HepG2 (cell line): ENCODE measurements at regions not wholly inside any gene's neighbourhood (a gene's known extent, or its start where the extent isn't known, plus 50 kb on each side); places are given as distances from the start of the nearest gene placed in this dataset.

Source experiments
- ATAC-seq: fragments of 200-7000 bp; cut with Tn5 transposase; 3 replicates; pipeline ENCODE4 v1.9.1; 2020; ENCODE audit warnings: mild to moderate bottlenecking, moderate library complexity
- BruUV-seq: library from RNA; stranded (reverse); fragments of 400-500 nt; replicated peaks from 2 replicates; lab custom pipeline; 2021; lab: Mats Ljungman, UMichigan
- CTCF ChIA-PET: fragments of 300-600 bp; formaldehyde crosslinking; extraction: SDS; loops from one replicate; lab custom pipeline; 2021; ENCODE audit warnings: low total read pairs, inconsistent platforms, low intra/inter-chr PET ratio; lab: Yijun Ruan, JAX
- POLR2A ChIA-PET: fragments of 350-600 bp; sonication (Branson Sonifier 250); formaldehyde crosslinking; loops from one replicate; lab custom pipeline; 2020; ENCODE audit warnings: antibody characterized with exemption, inconsistent platforms; lab: Yijun Ruan, JAX
- DNase-seq: peaks from one replicate; pipeline ENCODE4 v3.0.0-alpha.2; 2015; ENCODE audit warnings: low spot score
- FAIRE-seq: peaks from 3 replicates; lab custom pipeline; 2011; peaks lifted over from hg19 to GRCh38; lab: Jason Lieb, UNC
- H2AFZ ChIP-seq: one replicate; pipeline ENCODE4 v1.6.1; 2011; ENCODE audit warnings: low read length, inconsistent platforms
- H3K27ac ChIP-seq: fragments of 300-600 bp; 3 replicates; pipeline ENCODE4 v1.8.0; 2011; ENCODE audit warnings: mixed run types, mild to moderate bottlenecking, mixed read lengths, low read length, inconsistent platforms; ENCODE audit not compliant: insufficient read depth; ENCODE audit errors: extremely low read length
- H3K27me3 ChIP-seq, 2 experiments: fragments of 200-600 bp in 1 of 2; 2 replicates in 1 of 2; 3 replicates in 1 of 2; pipeline versions ENCODE4 v1.6.0 to v1.8.0; 2011; ENCODE audit warnings: low read length in 2 of 2, mild to moderate bottlenecking in 2 of 2, moderate library complexity in 2 of 2, inconsistent platforms in 1 of 2; ENCODE audit not compliant: insufficient read depth in 2 of 2, control insufficient read depth in 1 of 2
- H3K36me3 ChIP-seq, 2 experiments: fragments of 200-600 bp in 1 of 2; replicated peaks in 1 of 2; 2 replicates in 1 of 2; 3 replicates in 1 of 2; pipeline versions ENCODE4 v1.5.1 to v1.8.0; 2011; ENCODE audit warnings: low read length in 2 of 2, inconsistent platforms in 1 of 2; ENCODE audit not compliant: insufficient read depth in 2 of 2, control insufficient read depth in 1 of 2
- H3K4me1 ChIP-seq: 2 replicates; pipeline ENCODE4 v1.5.1; 2012; ENCODE audit warnings: low read length, inconsistent platforms; ENCODE audit not compliant: insufficient read depth
- H3K4me2 ChIP-seq: 2 replicates; pipeline ENCODE4 v1.6.0; 2011; ENCODE audit warnings: low read depth, low read length, inconsistent platforms
- H3K4me3 ChIP-seq, 3 experiments: fragments of 200-600 bp in 1 of 3; sonication (generic), shearing (Covaris generic) in 1 of 3; replicated peaks in 1 of 3; 2 replicates each; pipeline ENCODE4 v1.5.1; 2011 to 2016; ENCODE audit warnings: low read length in 3 of 3, inconsistent platforms in 2 of 3, low read depth in 2 of 3, mild to moderate bottlenecking in 2 of 3, control low read depth in 1 of 3, mixed read lengths in 1 of 3; ENCODE audit not compliant: insufficient read depth in 1 of 3
- H3K79me2 ChIP-seq: one replicate; pipeline ENCODE4 v1.6.1; 2011; ENCODE audit warnings: low read length, inconsistent platforms; ENCODE audit not compliant: insufficient read depth
- H3K9ac ChIP-seq: 2 replicates; pipeline ENCODE4 v1.6.0; 2011; ENCODE audit warnings: mild to moderate bottlenecking, low read depth, low read length, inconsistent platforms; ENCODE audit not compliant: insufficient read depth
- H3K9me3 ChIP-seq: 2 replicates; pipeline ENCODE4 v1.5.1; 2012; ENCODE audit warnings: mild to moderate bottlenecking, low read length
- H4K20me1 ChIP-seq: 2 replicates; pipeline ENCODE4 v1.6.0; 2011; ENCODE audit warnings: inconsistent platforms, mild to moderate bottlenecking, low read length, moderate library complexity; ENCODE audit not compliant: insufficient read depth
- CBFB ChIP-seq: sonication (generic); formaldehyde crosslinking; IDR thresholded peaks from 2 replicates; pipeline ENCODE4 v1.4.0; 2020; ENCODE audit warnings: missing genetic modification reagents
- CEBPZ ChIP-seq: IDR thresholded peaks from 2 replicates; pipeline ENCODE4 v1.6.1; 2012; ENCODE audit warnings: low read length, improper control_type of control experiment
- HMG20A ChIP-seq: IDR thresholded peaks from 2 replicates; pipeline ENCODE4 v1.6.1; 2016; ENCODE audit warnings: borderline replicate concordance
- HNRNPK ChIP-seq: fragments of 200-400 bp; formaldehyde crosslinking; IDR thresholded peaks from 2 replicates; pipeline ENCODE4 v1.6.1; 2018; ENCODE audit warnings: low read length, low read depth, moderate library complexity, mild to moderate bottlenecking; ENCODE audit not compliant: poor library complexity, severe bottlenecking
- IRF2 ChIP-seq: IDR thresholded peaks from 2 replicates; pipeline ENCODE4 v1.6.1; 2018; ENCODE audit warnings: missing genetic modification reagents, missing compliant biosample characterization
- MBD4 ChIP-seq: IDR thresholded peaks from 2 replicates; pipeline ENCODE4 v1.6.1; 2012; ENCODE audit warnings: low read length, inconsistent platforms, borderline replicate concordance
- MTA3 ChIP-seq: sonication (generic); formaldehyde crosslinking; IDR thresholded peaks from 2 replicates; pipeline ENCODE4 v1.4.0; 2020; ENCODE audit warnings: missing genetic modification reagents
- NFYC ChIP-seq: IDR thresholded peaks from 2 replicates; pipeline ENCODE4 v1.6.1; 2016; ENCODE audit warnings: missing genetic modification reagents, missing compliant biosample characterization
- NR2C2 ChIP-seq: sonication (generic); formaldehyde crosslinking; IDR thresholded peaks from 2 replicates; pipeline ENCODE4 v1.4.0; 2020; ENCODE audit warnings: missing genetic modification reagents, mild to moderate bottlenecking, moderate library complexity, borderline replicate concordance
- SOX5 ChIP-seq: IDR thresholded peaks from 2 replicates; pipeline ENCODE4 v1.6.1; 2016; ENCODE audit warnings: borderline replicate concordance
- ZNF232 ChIP-seq: sonication (generic); formaldehyde crosslinking; IDR thresholded peaks from 2 replicates; pipeline ENCODE4 v1.4.0; 2020; ENCODE audit warnings: missing genetic modification reagents, borderline replicate concordance
- ZNF33A ChIP-seq: sonication (generic); formaldehyde crosslinking; IDR thresholded peaks from 2 replicates; pipeline ENCODE4 v1.5.1; 2020; ENCODE audit warnings: missing genetic modification reagents, mild to moderate bottlenecking, moderate library complexity, borderline replicate concordance
- ZNF33B ChIP-seq: sonication (generic); formaldehyde crosslinking; IDR thresholded peaks from 2 replicates; pipeline ENCODE4 v1.5.1; 2020; ENCODE audit warnings: mild to moderate bottlenecking, missing genetic modification reagents
- ZNF546 ChIP-seq: sonication (generic); formaldehyde crosslinking; conservative IDR thresholded peaks from 2 replicates; pipeline ENCODE4 v1.8.1; 2023; ENCODE audit warnings: mild to moderate bottlenecking, missing genetic modification reagents
- ZNF562 ChIP-seq: sonication (generic); formaldehyde crosslinking; IDR thresholded peaks from 2 replicates; pipeline ENCODE4 v1.8.0; 2022; ENCODE audit warnings: missing genetic modification reagents, borderline replicate concordance
- WGBS: methylation state at CpG from one replicate; pipeline ENCODE4 v1.1.6; 2017; ENCODE audit warnings: low lambda C conversion rate; 5-methylcytosine and 5-hydroxymethylcytosine counted together
- in situ Hi-C: cut with HindIII; loops from 2 replicates; pipeline ENCODE4 v1.10.0; 2017; ENCODE audit warnings: low pct_unique_long_range_greater_than_20kb; ENCODE audit not compliant: extremely low pct_ligation_motif_present
- intact Hi-C: fragments of 100-400 bp; cut with micrococcal nuclease; formaldehyde crosslinking; loops from one replicate; pipeline ENCODE4 v1.10.0; 2022; ENCODE audit not compliant: unreplicated experiment

- FAIRE-seq = no peak
- no peaks in the 10 kb centered on the region for H3K36me3 ChIP-seq
- H3K9ac ChIP-seq = no peak overlapping the region
- no peak overlapping the region for H3K4me3 ChIP-seq
- H3K4me2 ChIP-seq = no peak overlapping the region
- intact Hi-C loops (loop anchor here (2.0 kb wide), 1 partner anchor 154 kb away; no protein-coding TSS in a partner anchor), in situ Hi-C loops (no loop called here)
- H3K27ac ChIP-seq = peak overlapping the region; percentile 39
- peaks cover 64% of the 10 kb centered on the region for H3K4me1 ChIP-seq
- no peaks in the 10 kb centered on the region for H3K27me3 ChIP-seq
- DNase-seq = no peak
- no TSS peak for BruUV-seq
- H3K79me2 ChIP-seq = no peaks in the 10 kb centered on the region
- CTCF ChIA-PET = interaction anchor here (1.7 to 2.0 kb wide), 3 partner anchors 149 to 511 kb away, joined by 4 to 10 read pairs (median 8); no protein-coding TSS in a partner anchor
- 76% methylated on average over 1 of the region's 1 CpG for WGBS
- TF ChIP-seq SOX5 (peak; percentile 19; the same call in 1 of the 2 replicates), HNRNPK (no peak)
- TF ChIP-seq, all 625 proteins: peak for 1
- ATAC-seq = no peak
- Histone ChIP-seq H2AFZ (no peak overlapping the region), H3K9me3 (no peaks in the 10 kb centered on the region), H4K20me1 (no peaks in the 10 kb centered on the region)
- POLR2A ChIA-PET = interaction anchor here (0.9 to 3.2 kb wide), 6 partner anchors 34 to 266 kb away, joined by 3 to 66 read pairs (median 6); partner anchors contain the start of gene BMP4
Observed at GRCh38 chr14:54174457-54174856, 217.8 kb upstream of the BMP4 start.

- Histone ChIP-seq H3K9me3 (no peaks in the 10 kb centered on the region), H3K27me3 (no peaks in the 10 kb centered on the region), H3K79me2 (no peaks in the 10 kb centered on the region), H3K27ac (peak overlapping the region; percentile 61), H3K4me1 (peaks cover 64% of the 10 kb centered on the region), H3K4me3 (no peak overlapping the region; a peak in 1 of 6 replicates), H3K36me3 (no peaks in the 10 kb centered on the region), H3K4me2 (peak overlapping the region; percentile 56), H2AFZ (no peak overlapping the region), H4K20me1 (no peaks in the 10 kb centered on the region), H3K9ac (peak overlapping the region; percentile 25; the same call in 1 of the 2 replicates)
- DNase-seq (peak; percentile 89), ATAC-seq (peak; percentile 78), FAIRE-seq (peak; percentile 81)
- ChIA-PET POLR2A (interaction anchor here (0.7 to 3.2 kb wide), 10 partner anchors 38 to 267 kb away, joined by 3 to 66 read pairs (median 6); partner anchors contain the start of gene BMP4), CTCF (interaction anchor here (1.2 to 2.0 kb wide), 4 partner anchors 150 to 512 kb away, joined by 4 to 10 read pairs (median 8); partner anchors contain the start of gene BMP4)
- BruUV-seq = no TSS peak
- intact Hi-C loops (loop anchor here (1.0 to 5.0 kb wide), 9 partner anchors 37 to 636 kb away; partner anchors contain the start of gene BMP4), in situ Hi-C loops (loop anchor here (5.0 kb wide), 1 partner anchor 218 kb away; the partner anchor contains the start of gene BMP4)
- WGBS = 6% methylated on average over 4 of the region's 4 CpGs
- TF ChIP-seq ZNF232 (CRISPR knock-in tag) (no peak), ZNF33A (no peak), ZNF546 (no peak), HMG20A (CRISPR knock-in tag) (peak; percentile 11; the same call in 1 of the 2 replicates), ZNF562 (CRISPR knock-in tag) (no peak), NR2C2 (CRISPR knock-in tag) (no peak; the same call in 1 of the 2 replicates), CEBPZ (no peak), ZNF33B (CRISPR knock-in tag) (no peak), NFYC (CRISPR knock-in tag) (no peak), MBD4 (no peak), MTA3 (no peak), IRF2 (CRISPR knock-in tag) (peak; percentile 33; the same call in 1 of the 2 replicates), CBFB (CRISPR knock-in tag) (no peak)
Observed at GRCh38 chr14:54175298-54175942, 218.8 kb upstream of the BMP4 start.
